KG1 (cell line): ENCODE measurements at regions not wholly inside any gene's neighbourhood (a gene's known extent, or its start where the extent isn't known, plus 50 kb on each side); places are given as distances from the start of the nearest gene placed in this dataset.
"Not testable (repeated sequence)": the region's sequence is repeated elsewhere in the genome, so short reads cannot be mapped to it uniquely, and the experiment has no call there.

Source experiments
- DNase-seq: peaks from one replicate; lab custom pipeline; 2025; lab: John Stamatoyannopoulos, UW

DNA sequence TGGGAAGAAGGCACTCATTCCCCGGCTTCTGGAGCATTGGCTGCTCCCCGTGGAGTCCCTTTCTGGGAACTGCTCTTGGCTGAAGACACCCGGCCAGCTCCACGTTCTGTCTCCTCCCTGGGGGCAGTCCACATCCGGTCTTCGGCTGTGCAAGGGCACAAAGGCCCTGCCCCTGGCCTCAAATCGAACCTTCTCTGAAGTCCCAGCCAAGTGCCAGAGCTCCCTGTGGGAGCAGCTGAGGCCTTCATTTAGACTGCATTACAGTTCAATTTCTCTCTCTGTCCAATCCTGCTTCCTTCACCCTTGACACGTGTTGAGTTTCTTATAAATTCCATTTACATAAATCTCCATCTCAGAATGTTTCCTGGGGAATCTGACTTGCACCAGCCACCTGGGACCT is 132.9 kb upstream of the POU3F1 start:
- no peak for DNase-seq

DNA sequence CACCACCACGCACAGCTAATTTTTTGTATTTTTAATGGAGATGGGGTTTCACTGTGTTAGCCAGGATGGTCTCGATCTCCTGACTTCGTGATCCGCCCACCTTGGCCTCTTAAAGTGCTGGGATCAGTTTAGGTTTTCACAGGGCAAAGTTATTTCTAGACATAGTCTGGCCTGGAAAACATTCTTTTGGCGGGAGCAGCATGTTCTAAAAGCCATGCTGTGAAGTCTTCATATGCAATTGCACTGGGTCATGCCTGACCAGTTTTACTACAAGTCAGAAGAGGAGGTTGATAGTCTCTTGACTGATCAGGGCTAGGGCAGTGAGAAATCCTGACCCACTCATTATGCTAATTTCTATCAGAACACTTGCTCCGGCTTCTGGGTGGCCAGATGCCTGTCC is 131.6 kb upstream of the POU3F1 start:
- DNase-seq, result no peak

DNA sequence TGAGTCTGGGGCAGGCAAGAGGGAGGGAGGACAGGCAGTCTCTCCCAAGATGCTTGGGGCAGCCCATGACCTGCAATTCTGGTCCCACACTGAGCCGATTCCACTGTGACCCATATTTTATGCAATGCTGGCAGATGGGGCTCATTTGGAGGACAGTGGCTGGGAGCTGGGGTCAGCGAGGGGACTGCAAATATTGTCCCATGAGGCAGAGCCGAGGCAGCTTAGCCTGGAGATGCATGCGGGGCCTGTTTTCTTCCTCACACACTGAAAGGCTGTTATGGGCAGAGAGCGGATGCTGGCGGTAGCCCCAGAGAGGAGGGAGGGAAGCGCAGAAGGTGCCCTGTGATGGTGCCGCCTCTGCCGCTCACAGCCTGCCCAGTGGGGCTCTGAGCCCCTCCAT is 128.5 kb upstream of the POU3F1 start:
- no peak for DNase-seq

DNA sequence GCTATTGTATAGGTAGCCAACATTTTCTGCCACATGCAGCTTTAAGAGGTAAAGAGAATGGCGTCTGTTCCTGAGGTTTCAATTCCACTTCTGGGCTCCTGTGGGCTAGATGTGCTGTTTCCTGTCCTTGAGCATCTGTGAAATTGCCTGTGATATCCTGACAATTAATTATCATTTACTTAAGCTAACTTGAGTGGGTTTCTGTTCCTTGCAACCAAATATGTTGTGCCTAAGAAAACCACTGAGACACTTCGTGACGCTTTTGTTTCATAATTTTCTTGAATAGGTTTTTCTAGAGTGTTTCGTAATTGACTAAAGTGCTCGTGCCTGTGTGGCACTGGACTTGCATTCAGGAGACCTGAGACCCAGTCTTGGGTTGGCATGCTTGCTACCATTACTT is 127.3 kb upstream of the POU3F1 start:
- no peak for DNase-seq

DNA sequence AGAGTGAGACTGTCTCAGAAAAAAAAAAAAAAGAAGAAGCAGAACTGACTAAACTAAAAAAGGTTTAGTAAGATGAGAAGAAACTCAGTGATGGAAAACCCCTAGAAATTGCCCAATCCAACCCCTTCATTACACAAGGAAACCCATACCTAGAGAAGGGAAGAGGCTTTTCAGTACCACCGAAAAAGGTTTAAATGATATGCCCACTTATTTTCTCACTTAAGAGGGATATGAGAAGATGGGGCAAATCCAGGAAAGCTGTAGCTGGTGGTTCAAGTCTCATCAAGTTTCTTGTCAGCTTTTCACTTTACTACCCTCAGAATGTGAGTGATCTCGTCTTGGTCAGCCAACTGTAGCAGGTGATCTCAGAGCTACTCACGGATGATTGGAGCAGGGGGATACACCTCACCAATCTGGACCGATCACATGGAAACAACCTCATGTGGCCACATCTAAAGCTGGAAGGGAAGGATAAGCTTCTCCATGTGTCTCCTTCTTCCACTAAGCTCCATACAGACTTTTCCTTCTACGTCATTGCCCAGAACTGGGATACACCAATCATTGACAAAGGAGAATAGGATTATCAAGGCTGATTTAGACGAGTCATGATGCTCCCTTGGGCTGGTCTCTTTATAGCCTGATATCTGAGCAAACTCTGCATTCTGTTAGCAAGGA is 126.7 kb upstream of the POU3F1 start:
- DNase-seq, result no peak

DNA sequence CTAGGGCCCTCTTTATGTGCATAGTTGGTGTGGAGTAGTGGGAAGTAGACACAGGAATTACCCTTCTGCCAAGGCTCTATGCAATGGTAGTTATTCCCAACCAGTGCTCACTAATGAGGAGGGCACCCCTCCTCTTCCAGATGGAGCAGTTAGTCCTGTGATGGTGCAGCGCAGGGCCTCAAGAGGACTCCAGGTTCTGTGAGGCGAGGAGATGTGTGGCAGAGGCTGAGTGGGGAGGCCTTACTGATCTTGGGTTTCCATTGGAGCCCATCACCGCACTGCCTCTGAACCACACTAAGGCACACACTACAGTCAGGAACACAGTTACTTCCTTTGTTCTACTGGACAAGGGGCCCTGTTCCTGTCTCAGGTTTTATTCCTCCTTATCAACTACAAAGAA is 122.5 kb upstream of the POU3F1 start:
- no peak for DNase-seq

DNA sequence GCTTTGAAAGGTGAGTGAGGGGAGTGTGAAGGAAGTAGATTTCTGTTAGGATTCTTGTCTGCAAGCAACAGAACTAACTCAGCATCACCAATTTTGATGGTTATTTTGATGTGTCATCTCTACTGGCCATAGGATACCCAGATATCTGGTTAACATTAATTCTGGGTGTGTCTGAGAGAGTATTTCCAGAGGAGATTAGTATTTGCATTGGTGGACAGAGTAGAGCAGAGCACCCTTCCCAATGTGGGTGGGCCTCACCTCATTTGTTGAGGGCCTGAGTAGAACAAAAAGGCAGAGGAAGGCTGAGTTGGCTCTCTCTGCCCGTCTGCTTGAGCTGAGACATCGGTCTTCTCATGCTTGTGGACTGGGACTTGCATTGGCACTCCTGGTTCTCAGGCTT is 121.8 kb upstream of the POU3F1 start:
- DNase-seq, result no peak

DNA sequence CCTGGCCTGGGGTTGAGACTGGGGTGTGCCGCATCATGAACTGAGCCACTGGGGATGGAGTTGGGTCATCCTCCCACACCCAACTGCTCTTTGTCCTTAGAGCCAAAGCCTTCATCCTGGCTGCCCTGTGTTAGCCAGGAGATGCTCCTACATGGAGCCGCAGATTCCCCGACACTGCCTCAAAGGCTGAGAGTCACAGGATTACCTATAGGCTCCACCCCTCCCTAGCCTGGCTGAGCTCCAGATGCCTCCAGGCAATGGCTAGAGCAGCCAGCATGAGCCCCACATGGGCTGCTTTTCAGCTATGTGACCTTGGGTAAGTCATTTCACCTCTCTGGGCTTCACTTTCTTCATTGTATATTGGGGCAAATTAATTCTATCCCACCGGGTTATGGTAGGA is 119.9 kb upstream of the POU3F1 start:
- DNase-seq, result no peak

DNA sequence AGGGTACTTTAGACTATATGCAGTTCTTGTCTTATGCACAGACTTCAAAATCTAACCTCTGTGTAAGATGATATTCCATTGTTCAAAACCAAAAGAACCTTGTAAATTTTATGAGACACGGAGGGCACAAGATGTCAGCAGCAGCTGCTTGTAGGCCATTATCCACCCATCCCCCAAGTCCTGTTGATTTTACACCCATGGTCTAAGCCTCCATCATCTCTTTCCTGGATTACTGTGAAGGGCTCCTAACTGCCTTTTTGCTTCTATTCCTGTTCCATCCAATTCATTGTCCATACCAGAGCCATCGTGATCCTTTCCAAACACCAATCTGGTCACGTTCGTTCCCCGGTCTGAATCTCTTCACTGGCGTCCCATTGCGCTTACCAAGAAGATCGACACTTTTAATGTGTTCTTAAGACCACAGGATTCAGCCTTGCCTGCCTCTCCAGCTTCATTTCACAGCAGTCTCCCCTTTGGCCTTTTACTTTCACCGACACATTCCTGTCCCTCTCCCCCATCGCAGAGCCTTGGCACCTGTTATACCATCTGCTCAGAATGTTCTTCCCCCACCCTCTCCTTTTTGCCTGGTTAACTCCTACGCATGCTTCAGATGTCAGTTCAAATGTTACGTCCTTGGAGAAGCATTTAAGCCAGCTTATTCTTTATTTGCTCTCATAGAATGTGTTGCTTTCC is 107.3 kb upstream of the POU3F1 start:
- no peak for DNase-seq

DNA sequence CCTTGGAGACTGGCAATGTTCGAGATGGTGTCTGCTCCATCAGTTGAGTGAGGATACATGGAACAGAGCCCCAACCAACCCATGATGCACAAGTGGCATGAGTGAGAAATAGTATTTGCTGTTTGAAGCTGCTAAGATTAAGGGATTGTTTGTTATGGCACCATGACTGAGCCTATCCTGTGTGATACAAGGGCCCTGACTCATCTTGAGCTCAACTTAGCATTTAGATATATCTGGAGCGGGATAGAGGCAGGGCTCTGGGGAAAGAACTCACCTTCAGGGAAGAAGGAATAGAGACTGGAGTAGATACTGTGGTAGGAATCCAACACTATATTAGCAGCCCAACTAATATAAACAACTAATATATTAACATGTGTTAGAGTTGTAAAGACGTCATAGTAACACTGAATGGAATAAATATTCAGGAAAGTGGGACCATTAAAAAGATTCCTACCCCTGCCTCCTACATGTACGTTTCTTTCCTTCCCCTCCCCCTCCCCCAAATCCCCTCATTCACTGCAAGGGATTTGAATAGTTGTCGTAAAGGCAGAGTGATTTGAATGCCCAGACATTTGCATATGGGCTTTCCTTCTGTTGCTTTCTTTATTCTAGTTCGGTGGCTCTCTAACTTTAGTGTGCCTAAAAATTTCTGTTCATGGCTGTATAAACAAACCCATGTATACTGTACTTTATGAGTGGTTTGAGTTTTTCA is 106.6 kb upstream of the POU3F1 start:
- DNase-seq, result no peak

DNA sequence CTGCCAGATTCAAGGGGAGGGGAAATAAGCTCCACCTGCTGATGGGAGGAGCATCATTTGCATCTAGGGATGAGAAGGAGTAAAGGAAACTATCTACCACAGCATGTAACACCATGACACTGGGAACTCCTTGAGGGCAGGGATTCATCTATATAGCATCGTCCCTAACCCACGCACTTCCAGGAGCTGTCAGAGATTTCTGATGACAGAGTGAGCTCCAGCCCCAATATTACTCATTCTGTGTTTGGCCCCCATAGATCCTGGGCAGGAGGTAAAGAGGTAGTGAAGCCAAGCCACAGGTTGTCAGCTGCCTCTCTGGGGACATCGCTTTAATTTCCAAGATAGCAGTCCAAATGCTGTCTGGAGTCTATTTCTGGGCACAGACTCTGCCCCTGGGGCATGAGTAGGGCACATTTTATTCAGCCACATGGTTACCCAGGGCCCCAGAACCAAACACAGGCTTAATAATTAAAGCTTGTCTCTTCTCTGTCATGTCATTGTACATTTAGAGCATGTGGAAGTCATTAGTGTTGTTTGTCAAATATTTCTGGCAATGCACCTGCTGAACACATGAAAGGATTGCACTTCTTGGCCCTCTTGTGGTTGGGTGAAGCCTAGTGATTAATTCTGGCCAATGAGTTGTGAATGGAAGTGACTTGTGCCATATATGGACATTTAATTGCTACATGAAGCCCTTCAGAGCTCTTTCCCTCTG is 105.9 kb upstream of the POU3F1 start:
- DNase-seq, result no peak

DNA sequence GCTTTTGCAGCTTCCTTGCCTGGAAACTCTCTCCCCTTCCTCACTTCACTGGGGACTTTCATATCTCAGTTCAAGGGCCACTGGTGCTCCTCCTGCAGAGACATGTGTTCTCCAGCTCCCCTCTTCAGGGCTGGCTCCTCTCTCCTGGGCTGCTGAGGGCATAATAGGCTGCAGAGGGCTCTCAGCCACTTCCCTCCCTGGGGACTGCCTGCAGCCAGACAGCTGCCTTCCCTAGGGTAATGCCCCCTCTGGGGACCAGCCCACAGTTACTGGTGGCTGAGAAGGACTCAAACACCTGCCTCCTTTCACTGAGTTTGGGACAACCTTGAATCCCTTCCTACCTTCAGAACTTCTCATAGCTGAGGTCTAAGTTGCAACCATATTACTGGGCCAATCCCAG is 104.8 kb upstream of the POU3F1 start:
- DNase-seq, result no peak

DNA sequence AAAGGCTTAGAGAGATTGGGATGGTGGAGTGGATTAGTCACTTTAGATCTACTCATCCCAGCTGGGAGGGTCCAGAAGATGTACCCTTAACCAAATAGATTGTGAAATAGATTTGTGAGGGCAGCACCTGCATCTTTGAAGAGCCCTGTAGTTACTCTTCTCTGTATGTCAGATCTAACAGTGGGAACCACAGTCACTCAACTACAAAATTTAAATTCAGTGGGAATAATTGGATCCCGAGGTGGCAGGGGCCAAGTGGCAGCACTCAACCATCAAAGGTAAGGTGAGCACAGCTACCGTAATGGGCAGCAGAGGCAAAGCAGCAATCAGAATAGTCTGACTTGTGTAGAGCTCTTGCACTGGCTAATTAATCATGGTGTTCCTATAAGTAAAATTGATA is 99.5 kb upstream of the POU3F1 start:
- not testable (repeated sequence) for DNase-seq

DNA sequence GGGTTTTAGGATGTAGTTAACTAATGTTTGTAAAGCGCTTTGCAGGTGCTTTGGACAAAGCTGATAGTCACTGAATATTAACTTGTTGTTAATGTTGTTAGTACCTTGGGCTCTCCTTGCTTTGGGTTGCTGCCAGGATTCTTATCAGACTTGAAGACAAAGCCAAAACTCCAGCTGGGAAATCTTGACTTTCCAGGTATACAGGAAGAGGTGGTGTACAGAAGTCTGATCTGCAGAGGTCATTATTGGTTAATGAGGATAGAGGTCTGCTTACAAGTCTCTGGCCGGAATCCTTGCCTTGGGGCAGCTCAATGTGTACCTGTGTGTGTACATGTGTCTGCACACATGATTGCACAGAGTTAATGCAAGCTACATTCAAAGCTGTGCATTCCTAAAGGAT is 96.0 kb upstream of the POU3F1 start:
- no peak for DNase-seq

DNA sequence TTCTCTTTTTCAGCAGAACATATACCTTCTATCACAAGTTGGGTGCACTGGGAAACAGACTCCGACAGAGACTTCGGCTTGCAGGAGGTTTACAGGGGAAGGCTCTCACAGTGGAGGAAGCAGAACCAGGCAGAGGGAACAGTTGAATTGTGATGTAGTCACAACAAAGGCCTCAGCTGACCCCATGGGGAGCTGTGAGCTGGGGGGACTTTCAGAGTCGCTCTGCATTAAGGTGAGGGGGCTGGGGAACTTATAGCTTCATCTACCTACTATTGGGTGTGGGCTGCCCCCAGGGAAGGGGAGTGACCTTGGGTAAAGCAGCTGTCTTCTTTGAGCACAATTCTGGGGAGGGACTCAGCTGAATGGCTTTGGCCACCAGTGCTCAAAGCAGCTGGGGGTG is 94.9 kb upstream of the POU3F1 start:
- no peak for DNase-seq

DNA sequence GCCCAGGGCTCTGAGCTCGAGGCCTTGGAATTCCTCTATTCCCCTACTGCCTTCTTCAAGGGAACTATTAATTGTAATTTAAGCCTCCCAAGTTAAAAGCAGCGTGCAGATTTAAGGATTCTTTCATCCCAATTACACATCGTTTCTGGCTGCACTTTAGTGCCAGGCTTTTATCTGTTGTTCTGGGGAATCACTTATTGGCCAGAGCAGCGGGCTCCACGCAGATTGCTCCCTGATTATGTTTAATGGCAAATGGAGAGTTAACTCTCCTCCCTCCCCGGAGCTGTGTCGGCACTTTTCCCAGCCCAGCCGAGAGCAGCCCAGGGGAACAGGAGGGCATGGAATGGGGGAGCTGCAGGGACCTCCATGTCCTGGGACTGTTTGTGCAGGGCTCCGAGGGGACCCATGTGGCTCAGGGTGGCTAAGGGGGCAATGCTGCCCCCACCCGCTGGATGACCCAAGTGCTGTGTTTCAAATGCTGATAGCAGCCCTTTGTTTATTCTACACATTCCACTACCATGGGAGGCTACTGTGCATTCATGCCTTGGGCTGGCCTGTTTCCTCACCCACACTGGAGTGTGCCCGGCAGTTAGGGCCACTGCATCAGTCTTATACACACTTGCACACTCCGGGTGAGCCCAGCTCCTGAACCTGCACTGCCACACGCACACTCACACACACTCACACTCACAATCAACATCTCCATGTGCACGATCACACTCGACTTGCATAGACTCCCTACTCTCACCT is 93.3 kb upstream of the POU3F1 start:
- DNase-seq, result no peak

DNA sequence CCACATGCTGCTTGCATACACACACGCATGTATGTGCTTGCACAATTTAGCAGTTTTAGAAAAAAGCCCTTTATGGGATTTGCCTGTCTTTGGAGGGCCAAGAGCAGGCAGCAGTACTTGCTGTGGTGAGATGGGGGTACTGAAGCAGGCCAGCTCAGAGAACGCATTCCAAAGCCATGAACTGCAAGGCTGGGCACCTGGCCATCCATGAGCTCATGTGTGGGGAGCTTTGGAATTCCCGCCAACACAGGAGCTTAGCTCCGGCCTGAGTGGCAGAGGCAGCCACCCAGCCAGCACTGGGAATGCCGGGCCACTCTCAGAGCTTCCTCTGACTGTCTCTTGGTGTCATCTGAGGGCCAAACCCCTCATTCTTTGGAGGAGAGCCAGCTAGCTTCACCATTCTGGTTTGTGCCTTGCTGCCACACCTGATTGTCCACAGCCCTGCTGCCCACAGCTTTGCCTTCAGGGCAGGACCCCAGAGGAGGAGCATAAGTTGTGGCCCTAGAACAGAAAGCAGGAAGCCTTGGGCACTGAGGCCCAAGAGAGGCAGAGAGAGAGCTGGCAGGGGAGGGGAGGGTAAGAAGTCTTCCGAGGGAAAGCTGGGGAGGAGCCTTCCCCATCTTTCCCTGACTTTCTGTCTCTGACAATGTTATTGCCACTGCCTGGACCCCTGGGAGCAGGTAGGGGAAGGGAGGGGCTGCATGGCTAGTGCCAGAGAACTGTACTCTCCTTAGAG is 92.1 kb upstream of the POU3F1 start:
- no peak for DNase-seq

DNA sequence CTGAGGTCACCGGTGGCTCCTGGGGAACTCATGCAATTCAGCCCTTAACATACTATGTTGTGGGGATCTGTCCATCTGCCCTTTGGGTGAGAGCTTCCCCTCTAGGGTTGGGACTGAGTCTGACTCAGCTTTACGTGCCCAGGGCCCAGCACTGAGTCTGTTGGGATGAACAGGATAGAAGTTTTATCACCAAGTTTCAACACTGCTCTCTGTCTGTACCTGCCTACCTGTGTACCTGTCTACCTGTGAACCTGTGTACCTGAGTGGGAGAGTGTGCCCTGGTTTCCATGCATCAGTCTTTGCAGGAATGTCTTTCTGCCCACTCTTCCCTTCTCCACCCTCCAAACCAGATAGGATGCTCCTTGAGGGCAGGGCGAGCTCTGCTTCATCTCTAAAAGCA is 90.6 kb upstream of the POU3F1 start:
- DNase-seq, result no peak

DNA sequence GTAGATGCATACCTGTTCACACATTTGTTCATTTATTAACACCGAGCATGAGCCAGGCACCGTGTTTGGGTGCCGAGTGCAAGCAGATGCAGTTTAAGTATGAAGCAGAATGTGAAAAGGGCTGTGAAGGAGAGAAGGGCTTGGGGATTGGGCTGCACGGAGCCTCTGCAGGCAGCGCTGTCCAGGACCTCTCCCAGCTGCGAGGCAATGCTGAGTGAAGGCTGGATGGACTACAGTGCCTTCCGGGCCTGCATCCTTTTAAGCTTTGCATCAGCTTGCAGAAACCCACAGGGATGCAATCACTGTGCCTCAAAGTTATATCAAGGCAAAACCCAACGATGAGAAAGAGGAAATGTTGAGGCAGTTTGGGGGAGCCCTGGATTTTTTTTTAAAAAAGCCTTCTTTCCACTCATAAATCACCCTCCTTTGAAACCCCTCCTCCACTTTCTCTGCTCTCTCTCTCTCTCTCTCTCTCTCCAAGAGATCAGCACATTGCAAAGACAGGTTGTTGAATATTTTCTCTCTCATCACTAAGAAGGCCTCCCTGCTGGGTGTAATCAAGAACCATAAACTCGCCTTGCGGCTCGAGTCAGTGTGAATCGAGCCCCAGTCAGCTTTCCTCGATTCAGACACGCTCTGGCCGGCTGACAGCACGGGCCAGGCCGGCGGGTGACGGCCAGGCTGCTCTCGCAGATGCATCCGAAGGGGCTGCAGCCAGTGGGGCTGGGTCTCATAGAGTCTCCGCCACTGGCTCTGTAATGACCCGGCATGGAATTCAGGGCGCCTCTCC is 89.2 kb upstream of the POU3F1 start:
- no peak for DNase-seq

DNA sequence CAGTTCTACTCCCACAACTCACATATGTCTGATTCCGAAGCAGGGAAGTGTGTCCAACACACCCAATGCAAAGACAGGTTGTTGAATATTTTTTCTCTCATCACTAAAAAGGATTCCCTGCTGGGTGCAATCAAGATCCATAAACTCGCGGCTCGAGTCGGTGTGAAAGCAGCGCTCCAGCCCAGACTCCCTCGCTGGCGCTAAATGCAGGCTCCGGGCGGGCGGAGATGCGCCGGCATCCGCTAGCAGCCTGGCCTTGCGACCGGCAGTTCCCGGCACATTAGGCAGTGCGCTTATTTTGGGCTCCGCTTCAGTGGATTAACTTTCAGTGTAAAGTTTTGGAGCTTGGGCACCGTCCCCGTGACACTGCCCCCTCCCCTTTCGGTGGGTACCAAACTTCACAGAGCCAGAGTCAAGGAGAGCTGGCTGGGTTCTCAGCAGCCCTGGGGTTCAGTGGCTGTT is 87.7 kb upstream of the POU3F1 start:
- DNase-seq, result no peak
